Breast epithelium (tissue), 4 donors: ENCODE measurements at regions not wholly inside any gene's neighbourhood (a gene's known extent, or its start where the extent isn't known, plus 50 kb on each side); places are given as distances from the start of the nearest gene placed in this dataset.

Source experiments
- DNase-seq, 2 donors: peaks; one replicate each; pipeline ENCODE4 v3.0.0-alpha.2; 2019; ENCODE audit warnings: low spot score in 2 of 2
- H3K27ac ChIP-seq, 2 donors: fragments of 200-600 bp; sonication (generic) in 1 of 2; one replicate each; pipeline ENCODE4 v1.5.1; 2016 to 2019; ENCODE audit warnings: mild to moderate bottlenecking in 1 of 2
- H3K27me3 ChIP-seq, 2 donors: fragments of 200-600 bp; sonication (generic) in 1 of 2; one replicate each; pipeline versions ENCODE4 v1.5.1 to v1.6.0; 2017 to 2019; ENCODE audit warnings: control low read depth in 1 of 2, mild to moderate bottlenecking in 1 of 2
- H3K36me3 ChIP-seq: fragments of 200-600 bp; one replicate; pipeline ENCODE4 v1.5.1; 2019
- H3K4me1 ChIP-seq, 2 donors: fragments of 200-600 bp; sonication (generic); one replicate each; pipeline ENCODE4 v1.5.1; 2016 to 2019; ENCODE audit warnings: control low read depth in 1 of 2
- H3K4me3 ChIP-seq, 3 donors: fragments of 200-600 bp; sonication (generic); 1 replicate in 2 of 3; 2 replicates in 1 of 3; pipeline ENCODE4 v1.5.1; 2016 to 2019; ENCODE audit warnings: mild to moderate bottlenecking in 3 of 3, moderate library complexity in 2 of 3
- H3K9me3 ChIP-seq, 2 donors: fragments of 200-600 bp; sonication (generic) in 1 of 2; one replicate each; pipeline ENCODE4 v1.5.1; 2016 to 2019; ENCODE audit warnings: control low read depth in 1 of 2
- CTCF ChIP-seq, 3 donors: fragments of 450-650 bp; IDR thresholded peaks; one replicate each; pipeline ENCODE4 v1.5.1; 2016 to 2017; ENCODE audit warnings: antibody characterized with exemption in 3 of 3, mild to moderate bottlenecking in 3 of 3, moderate library complexity in 3 of 3
- POLR2A ChIP-seq: fragments of 450-650 bp; IDR thresholded peaks from one replicate; pipeline ENCODE4 v1.6.1; 2016; ENCODE audit warnings: antibody characterized with exemption, mild to moderate bottlenecking, moderate library complexity
- POLR2AphosphoS5 ChIP-seq, 3 donors: sonication (generic); formaldehyde crosslinking; IDR thresholded peaks; one replicate each; pipeline ENCODE4 v1.6.1; 2017; ENCODE audit warnings: antibody characterized with exemption in 3 of 3
- intact Hi-C: fragments of 100-400 bp; cut with DNase I; formaldehyde crosslinking; loops from one replicate; pipeline ENCODE4 v1.15.1; 2023; ENCODE audit warnings: low total_unique reads

- TF ChIP-seq CTCF (IDR thresholded peaks at IDR 0.05) (no peak), POLR2AphosphoS5 (IDR thresholded peaks at IDR 0.05) (no peak), POLR2A (no peak)
- DNase-seq, result no peak
These were observed 217.7 kb upstream of the MTPN start for GRCh38 chr7:136194878-136195277.

GRCh38 chr7:136193940-136194339 is 216.8 kb upstream of the MTPN start:
- Histone ChIP-seq H3K9me3 (peaks cover 14 to 34% of the 10 kb centered on the region in 2 donors), H3K36me3 (no peaks in the 10 kb centered on the region), H3K27ac (no peak overlapping the region), H3K4me3 (no peak overlapping the region), H3K4me1 (no peaks in the 10 kb centered on the region), H3K27me3 (no peaks in the 10 kb centered on the region)
- intact Hi-C loops, result no loop called here
- no peak for DNase-seq
- TF ChIP-seq CTCF (IDR thresholded peaks at IDR 0.05), result no peak
- TF ChIP-seq POLR2AphosphoS5 (IDR thresholded peaks at IDR 0.05), result no peak
- no peak for TF ChIP-seq POLR2A

More at GRCh38 chr7:136194878-136195277, 217.7 kb upstream of the MTPN start:
- no peaks in the 10 kb centered on the region for H3K36me3 ChIP-seq
- no peak overlapping the region for H3K27ac ChIP-seq
- peaks cover 20 to 41% of the 10 kb centered on the region in 2 donors for H3K9me3 ChIP-seq
- H3K4me3 ChIP-seq, result no peak overlapping the region
- H3K4me1 ChIP-seq, result no peaks in the 10 kb centered on the region
- intact Hi-C loops, result no loop called here
- no peaks in the 10 kb centered on the region for H3K27me3 ChIP-seq

GRCh38 chr7:136189506-136189998 is 212.4 kb upstream of the MTPN start:
- Histone ChIP-seq H3K36me3 (no peaks in the 10 kb centered on the region), H3K4me3 (no peak overlapping the region), H3K9me3 (peaks cover 0 to 6% of the 10 kb centered on the region in 2 donors), H3K4me1 (no peaks in the 10 kb centered on the region), H3K27me3 (no peaks in the 10 kb centered on the region), H3K27ac (no peak overlapping the region)
- intact Hi-C loops, result no loop called here
- TF ChIP-seq CTCF (IDR thresholded peaks at IDR 0.05) (no peak), POLR2A (no peak), POLR2AphosphoS5 (IDR thresholded peaks at IDR 0.05) (no peak)
- no peak for DNase-seq

- Histone ChIP-seq H3K36me3 (no peaks in the 10 kb centered on the region), H3K9me3 (no peaks in the 10 kb centered on the region), H3K27ac (no peak overlapping the region), H3K27me3 (no peaks in the 10 kb centered on the region), H3K4me1 (no peaks in the 10 kb centered on the region), H3K4me3 (no peak overlapping the region)
- DNase-seq, result no peak
- TF ChIP-seq CTCF (IDR thresholded peaks at IDR 0.05) (no peak), POLR2AphosphoS5 (IDR thresholded peaks at IDR 0.05) (no peak), POLR2A (no peak)
- intact Hi-C loops, result no loop called here
These were observed 209.1 kb upstream of the MTPN start for GRCh38 chr7:136186281-136186680.

GRCh38 chr7:136184719-136185118 is 207.6 kb upstream of the MTPN start:
- no peaks in the 10 kb centered on the region for H3K9me3 ChIP-seq
- H3K27me3 ChIP-seq, result no peaks in the 10 kb centered on the region
- no peak for DNase-seq
- H3K36me3 ChIP-seq, result no peaks in the 10 kb centered on the region
- no peak for TF ChIP-seq POLR2A
- no peak for TF ChIP-seq CTCF (IDR thresholded peaks at IDR 0.05)
- TF ChIP-seq POLR2AphosphoS5 (IDR thresholded peaks at IDR 0.05), result no peak
- intact Hi-C loops, result no loop called here
- no peak overlapping the region for H3K4me3 ChIP-seq
- H3K27ac ChIP-seq, result no peak overlapping the region
- H3K4me1 ChIP-seq, result no peaks in the 10 kb centered on the region
